ENCODE measurements at regions not wholly inside any gene's neighbourhood (a gene's known extent, or its start where the extent isn't known, plus 50 kb on each side); places are given as distances from the start of the nearest gene placed in this dataset.
"Not testable (repeated sequence)": the region's sequence is repeated elsewhere in the genome, so short reads cannot be mapped to it uniquely, and the experiment has no call there.

DNA sequence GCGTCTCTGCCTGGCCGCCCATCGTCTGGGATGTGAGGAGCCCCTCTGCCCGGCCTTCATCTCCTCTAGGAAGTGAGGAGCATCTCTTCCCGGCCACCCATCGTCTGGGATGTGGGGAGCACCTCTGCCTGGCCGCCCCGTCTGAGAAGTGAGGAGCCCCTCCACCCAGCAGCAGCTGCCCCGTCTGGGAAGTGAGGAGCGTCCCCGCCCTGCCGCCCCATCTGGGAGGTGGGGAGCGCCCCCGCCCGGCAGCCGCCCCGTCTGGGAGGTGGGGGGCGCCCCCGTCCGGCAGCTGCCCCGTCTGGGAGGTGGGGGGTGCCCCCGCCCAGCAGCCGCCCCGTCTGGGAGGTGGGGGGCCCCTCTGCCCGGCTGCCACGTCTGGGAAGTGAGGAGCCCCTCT is 153.7 kb upstream of the MYRIP start:
- not testable (repeated sequence) for DNase-seq

DNA sequence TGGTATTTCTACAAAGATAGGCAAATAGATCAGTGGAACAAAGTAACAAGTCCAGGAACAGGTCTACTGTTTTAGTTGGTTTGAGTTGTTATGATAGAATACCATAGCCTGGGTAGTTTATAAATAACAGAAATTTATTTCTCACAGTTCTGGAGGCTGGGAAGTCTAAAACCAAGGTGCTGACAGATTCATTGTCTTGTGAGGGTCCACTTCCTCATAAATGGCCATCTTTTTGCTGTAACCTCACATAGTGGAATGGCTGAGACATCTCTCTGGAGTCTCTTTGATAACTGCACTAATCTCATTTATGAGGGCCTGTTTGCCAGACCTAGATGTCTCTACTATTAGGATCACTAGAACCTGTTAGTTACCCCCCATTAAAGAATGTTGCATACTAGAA is 152.3 kb upstream of the MYRIP start:
- no peak for DNase-seq

DNA sequence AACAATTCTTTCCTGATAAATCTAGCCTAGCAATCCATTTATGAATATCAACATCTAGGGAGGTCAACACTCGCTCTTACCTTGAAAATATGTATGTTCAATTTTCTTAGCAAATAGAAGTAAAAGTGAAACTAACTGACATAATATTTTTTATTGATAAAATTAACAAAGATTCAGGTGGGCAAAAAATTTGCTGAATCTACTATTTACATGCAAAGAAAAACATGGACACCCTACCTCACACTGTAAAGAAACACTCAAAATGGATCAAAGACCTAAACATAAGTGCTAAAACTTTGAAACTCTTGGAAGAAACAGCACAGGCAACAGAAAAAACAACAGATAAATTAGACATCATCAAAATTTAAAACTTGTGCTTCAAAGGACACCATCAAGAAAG is 151.6 kb upstream of the MYRIP start:
- DNase-seq: no peak

DNA sequence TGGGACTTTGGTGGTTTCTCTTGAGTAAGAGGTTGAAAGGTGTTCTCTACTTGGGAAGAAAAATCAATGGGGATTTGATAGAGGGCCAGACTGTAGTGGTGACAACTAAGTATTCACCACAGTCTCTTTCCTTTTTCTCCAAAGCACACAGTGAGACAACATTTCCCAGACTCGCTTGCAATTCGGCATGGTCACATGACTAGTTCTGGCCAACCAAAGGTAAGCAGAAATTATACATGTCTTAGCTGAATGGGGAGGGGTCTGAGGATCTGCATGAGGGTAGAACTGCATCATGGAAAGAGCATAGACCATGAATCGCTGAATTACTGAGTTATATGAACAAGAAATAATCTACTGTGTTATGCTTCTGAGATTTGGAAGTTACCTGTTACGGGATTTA is 144.5 kb upstream of the MYRIP start:
- DNase-seq: no peak

DNA sequence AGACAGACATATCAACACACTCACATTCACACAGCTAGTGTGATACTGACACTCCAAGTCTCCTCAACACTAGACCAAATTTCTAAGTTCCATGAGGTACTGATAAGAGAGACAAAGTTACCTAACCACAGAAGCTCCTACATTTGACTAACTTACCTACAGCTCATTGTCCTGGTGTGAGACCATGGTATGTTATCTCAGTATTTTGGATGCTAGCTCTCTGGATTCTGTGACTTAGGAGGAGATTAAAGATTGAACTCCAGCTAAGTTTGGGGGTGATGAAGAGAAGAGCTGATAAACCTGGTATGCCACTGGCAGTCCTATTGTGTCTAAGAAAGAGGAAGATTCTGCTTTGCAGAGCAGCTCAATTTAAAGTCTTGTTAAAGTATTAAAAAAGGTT is 144.0 kb upstream of the MYRIP start:
- no peak for DNase-seq

DNA sequence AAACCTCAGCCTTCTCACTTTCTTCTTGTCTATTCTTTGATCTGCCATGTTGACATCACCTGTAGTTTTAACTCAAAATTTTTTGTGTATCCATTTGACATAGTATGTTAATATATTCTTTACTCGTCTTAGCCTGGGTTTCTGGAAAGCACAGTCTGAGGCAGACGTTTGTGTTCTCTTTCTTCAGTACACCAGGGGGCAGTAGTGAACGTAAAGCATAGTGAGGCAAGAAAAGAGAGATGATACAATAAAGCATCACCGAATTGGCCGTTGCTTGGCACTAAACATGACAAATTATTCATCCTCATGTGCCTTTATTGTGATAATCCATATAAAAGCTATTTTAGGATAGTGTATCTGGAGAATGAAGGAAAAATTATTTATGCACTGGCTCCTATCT is 141.0 kb upstream of the MYRIP start:
- peak in 2 of 3 donors; percentile 10 to 22 for DNase-seq

DNA sequence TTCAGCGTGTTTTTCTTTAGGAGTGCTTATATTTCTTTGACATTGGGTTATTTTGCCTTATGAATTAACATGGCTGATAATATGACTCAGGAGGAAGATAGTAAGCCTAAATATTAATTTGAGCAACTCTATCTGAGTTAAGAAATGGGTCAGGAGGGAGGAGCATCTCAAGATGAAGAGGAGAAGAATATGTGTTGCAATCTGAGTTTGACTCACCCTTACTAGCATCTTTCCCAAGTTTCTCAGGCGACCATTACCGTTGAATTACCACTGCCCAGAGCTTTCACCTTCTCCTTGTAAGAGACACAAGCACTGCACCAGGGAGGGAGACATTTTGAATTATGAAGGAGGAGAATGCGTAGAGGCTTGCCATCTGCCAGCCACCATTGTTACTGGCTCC is 138.3 kb upstream of the MYRIP start:
- no peak for DNase-seq

DNA sequence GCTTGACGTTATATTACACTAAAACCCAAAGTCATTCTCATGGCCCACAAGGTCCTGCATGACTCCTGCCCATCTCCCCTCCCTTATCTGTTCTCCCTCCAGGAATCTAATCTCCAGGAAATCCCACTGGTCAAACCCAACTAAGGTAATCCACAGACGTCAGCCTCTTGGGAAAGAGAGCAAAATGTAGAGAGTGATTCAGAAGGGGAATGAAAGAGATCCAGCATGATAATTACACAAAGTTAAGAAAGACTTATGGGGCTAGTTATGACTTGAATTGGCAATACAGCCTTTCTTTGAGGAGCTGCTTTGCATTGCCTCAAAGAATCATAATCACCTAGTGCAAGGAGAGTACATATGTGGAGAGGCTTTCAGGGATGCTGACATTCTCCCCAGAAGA is 137.8 kb upstream of the MYRIP start:
- DNase-seq: no peak

DNA sequence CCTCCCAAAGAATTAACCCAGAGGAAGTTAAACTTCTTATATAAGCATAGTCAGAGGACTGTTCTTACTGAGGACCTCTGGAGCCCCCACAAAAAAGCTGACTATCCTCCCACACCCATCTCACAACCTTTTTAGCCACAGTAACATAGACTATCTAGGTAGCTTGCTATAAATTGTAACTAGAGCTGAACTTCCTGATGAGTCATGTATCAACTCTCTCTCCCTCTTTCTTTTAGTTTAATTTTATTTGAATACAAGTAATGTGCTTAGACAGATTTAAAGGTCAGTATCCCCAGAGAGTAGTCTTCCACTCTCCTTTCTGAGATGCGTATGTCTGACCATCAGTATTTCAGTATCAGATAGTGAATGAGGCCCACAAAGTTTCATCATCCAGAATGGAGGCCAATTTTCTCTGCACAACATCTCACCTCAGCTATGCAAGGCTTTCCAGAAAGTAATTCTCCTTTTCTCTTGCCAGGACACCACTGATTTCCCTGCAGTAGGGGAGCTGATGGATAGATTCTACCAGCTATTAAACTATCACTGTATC is 104.0 kb upstream of the MYRIP start:
- DNase-seq: no peak

DNA sequence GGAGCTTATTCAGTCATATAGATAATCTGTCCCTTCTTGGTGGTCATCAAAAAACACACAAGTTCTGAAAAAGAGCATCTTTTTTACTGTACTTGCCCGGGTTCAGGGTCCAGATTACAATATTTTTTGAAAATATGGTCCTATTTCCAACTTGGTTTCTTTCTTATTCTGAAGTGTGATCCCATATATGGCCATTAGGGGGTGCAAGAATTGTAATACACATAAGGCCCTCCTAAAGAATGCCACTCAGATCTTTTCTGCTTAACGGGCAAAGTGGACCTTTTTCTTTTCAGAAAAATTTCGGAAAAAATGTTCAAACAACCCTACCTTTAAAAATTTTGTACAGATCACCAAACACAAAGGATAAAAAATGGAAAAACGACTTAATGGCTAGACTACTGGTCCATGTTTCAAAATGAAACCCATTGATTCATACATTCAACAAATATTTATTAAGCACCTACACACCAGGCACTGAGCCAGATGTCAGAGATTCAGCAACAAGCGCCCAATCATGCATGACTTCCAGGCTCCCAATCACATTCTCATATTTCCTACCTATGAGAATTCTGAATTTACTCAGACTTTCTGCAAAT is 102.0 kb upstream of the MYRIP start:
- peak; percentile 8 to 18 (median 17) for DNase-seq

DNA sequence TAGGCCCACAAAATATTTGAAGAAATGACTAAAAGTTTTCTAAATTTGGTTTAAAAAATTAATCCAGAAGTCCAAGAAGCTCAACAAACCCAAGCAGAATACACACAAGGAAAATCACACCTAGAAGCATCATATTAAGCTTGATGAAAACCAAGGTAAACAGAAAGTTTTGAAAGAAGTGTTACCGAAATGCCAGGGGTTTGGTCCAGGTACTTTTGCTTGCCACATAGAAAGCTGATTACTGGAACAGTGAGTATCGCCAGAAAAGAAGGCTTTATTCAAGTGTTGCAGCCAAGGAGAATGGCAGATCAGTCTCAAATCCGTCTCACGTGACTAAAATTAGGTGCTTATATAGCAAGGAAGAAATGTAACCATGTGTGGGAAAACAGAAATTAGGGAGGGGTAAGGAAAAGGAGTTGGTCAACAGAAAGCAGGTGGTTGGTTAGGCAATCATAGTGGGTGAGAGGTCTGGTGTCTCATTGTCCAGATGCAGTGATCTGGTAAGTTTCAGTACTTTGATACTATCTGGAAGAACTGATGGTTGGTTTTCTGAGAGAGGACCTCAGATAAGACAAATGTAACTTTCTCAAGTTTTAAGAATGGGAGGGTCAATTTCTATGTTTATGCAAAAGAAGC is 96.9 kb upstream of the MYRIP start:
- DNase-seq: no peak

DNA sequence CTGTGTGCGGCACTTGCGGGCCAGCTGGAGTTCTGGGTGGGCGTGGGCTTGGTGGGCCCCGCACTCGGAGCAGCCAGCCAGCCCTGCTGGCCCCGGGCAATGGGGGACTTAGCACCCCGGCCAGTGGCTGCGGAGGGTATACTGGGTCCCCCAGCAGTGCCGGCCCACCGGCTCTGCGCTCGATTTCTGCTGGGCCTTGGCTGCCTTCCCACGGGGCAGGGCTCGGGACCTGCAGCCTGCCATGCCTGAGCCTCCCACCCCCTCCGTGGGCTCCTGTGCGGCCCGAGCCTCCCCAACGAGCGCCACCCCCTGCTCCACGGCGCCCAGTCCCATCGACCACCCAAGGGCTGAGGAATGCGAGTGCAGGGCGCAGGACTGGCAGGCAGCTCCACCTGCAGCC is 96.1 kb upstream of the MYRIP start:
- DNase-seq: not testable (repeated sequence)

DNA sequence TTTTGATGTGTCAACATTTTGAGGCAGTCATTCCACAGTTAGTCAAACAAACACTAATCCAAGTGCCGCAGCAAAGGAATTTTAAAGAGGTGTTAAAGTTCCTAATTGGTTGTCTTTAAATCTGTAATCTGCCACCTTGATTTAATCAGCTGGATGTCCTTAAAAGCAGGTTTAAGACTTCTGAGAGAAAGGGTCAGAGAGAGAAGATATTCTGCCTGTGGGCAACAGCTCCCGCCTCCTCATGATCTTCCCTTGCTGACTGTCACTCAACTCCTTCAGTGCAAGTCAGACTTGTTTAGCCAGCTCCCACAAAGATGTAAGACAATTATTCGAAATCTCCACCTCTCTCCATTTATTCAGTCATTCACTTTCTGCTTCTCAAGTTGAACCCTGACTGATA is 92.6 kb upstream of the MYRIP start:
- DNase-seq: no peak

DNA sequence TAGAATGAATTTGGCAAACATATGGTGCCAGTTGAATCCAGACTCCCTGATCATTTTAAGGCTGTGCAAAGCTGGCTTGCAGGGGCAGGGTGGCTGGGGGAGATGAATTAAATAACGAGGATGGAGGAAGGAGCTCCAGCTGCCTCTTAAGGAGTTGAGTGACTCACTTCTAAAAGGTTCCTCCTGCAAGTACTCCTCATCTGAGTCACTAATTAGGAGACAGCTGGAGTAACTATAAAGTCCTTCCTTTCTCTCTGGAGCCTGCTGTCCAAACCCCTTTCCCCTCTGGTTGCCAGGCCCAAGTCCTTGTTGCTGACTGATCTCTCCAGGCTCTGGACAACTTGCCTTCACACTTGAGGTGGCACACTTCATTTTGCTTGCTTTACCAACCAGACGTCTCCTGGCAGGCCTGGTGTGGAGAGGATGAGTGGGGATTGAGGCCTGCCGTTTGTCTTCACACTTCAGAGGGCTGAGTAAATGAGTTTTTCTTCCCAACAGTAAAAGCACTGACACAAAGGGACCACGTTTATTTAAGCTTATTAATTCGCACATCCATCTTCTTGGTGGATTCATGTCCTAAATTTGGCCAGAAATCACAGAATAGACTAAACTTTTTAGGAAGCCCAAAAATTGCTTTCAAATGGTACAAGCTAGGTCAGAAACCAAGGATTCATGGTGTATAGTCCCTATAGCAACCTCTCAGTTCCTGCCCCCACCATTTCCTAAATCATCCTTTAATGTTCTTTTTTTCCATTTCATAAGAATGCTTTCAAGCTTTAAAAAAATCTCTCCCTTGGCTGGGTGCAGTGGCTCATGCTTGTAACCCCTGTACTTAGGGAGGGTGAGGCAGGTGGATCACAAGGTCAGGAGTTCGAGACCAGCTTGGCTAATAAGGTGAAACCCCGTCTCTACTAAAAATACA is 90.5 kb upstream of the MYRIP start:
- peak in 1 of 3 donors; percentile 15 for DNase-seq

DNA sequence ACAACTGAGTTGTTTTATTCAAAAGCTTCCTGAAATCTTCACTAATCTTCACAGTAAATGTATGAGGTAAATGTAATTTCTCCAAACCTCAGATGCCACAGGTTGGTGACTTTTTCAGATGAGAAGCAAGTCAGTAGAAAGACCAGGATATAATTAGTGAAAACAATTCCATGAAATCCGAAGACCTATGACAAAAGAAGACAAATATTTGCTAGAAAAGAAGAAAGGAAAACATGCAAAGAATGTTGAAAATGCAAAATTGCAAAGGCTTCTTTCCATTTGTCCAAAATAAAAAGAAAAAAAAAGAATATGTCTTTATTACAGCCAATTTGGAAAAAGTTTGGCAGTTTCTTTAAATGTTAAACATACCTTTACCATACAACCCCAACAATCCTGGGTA is 88.3 kb upstream of the MYRIP start:
- DNase-seq: no peak

DNA sequence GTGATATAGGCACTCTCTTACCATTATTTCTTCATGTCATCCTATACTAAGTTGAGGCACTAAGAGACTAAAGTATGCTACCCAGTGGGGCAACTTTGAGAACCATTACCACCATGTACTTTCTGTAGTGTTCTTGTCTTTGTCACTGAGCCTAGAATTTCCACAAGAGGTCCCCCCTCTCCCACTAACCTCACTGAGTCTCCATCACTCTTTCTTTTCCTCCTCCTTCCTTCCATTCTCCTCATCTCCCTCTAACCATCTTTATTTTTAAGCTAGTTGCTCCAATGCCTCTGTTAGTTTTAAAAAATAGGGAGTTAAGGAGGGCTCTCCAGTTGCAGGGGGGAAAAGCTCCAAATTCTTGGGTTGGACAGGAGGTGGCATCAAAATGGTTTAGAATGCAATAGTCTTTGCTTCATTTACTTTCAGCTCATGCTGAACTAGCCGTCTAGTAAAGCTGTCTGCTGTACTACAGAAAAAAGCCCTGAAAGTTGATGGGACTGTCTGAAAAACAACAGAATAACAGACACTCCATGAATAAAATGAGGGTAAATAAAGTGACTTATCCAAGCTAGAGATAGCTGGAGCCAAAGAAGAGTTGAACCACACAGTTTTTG is 85.1 kb upstream of the MYRIP start:
- DNase-seq: peak in 2 of 3 donors; percentile 9 to 24

DNA sequence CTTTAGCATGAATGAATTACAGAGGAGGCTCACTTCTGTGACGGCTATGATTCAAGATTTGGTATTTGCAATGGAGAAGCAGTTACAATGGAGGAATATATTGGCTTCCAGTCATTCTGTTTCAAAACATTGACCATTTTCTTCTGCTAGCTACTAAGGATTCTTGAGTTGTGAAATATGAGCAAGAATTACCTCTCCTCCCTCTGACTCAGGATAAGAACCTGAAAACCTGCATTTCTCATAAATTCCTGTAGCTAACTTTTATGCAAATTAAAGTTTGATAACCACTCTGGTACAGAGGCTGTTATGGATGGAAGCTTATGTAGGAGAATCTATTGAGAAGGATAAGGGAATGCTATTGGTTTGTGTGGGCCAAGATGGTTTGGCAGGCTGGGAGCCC is 84.1 kb upstream of the MYRIP start:
- no peak for DNase-seq

DNA sequence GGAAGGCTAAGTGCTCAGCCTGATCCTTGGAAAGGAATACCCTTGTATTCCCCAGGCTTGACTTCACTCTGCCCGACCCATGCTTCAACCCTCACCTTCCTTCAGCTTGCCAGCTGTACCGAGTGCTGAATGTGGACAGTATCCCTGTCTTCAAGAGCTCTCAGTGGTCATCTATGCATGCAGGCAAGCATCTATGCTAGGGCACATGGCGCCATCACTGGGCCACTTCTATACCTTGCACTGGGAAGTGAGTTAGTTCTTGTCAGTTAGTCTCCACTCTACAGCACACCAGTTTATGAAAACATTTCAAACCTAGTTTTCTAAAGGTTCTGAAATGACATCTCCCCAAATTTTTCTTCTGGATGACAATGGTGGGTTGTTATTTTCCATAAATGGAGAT is 82.0 kb upstream of the MYRIP start:
- DNase-seq: no peak

DNA sequence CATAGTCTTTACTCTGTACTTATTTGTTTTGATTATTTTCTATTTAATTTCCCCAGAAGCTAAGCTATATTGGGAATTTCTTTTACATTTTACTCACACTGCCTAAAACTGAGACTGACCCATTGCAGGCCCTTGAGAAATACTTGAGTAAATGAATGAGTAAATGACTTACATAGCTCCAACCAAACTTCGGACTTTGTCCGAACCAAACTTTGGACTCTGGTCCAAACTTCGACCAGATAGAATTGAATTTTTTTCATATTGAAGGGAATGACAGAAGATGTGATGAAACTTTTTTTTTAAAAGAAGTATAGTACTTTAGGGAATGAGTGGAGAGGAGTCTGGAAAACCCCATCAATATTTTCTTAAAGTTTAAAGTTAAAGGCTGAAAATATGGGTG is 75.6 kb upstream of the MYRIP start:
- DNase-seq: no peak

DNA sequence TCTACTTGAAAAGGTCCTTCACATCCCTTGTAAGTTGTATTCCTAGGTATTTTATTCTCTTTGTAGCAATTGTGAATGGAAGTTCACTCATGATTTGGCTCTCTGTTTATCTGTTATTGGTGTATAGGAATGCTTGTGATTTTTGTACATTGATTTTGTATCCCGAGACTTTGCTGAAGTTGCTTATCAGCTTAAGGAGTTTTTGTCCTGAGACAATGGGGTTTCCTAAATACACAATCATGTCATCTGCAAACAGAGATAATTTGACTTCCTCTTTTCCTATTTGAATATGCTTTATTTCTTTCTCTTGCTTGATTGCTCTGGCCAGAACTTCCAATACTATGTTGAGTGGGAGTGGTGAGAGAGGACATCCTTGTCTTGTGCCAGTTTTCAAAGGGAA is 69.8 kb upstream of the MYRIP start:
- not testable (repeated sequence) for DNase-seq

DNA sequence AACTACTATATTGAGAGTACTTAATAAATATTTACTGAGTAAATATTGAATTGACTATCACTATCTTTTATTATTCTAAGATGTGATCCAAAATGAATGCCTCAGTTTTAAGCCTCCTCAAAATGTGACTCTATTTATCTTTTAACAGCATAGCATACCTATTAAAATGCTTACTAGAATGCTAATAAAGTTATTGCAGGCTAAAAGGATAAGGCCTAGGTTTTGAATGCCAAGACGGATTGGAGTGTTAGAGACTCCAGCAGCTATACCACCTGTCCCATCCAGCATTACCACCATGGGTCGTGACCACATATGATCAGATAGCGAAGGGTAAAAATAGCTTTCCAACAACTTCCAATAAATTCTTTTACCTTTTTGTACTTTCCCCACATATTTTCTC is 64.7 kb upstream of the MYRIP start:
- DNase-seq: no peak

DNA sequence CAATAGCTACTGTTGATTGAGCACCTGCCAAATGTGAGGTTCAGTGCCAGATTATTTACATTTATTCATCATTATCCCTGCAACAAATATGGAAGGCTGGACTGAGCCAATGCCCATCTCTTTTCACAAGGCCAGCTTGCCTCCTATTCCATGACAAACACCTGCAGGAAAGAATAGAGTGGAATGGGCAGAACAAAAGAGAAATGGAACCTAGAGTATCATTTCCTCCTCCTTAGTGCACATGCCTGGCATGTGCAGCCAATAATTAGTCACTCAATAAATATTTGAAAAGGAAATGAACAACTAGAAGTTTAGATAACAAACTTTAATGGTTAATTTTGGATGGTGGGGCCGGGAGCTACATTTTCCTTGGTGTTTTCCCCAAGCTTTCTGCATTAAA is 61.4 kb upstream of the MYRIP start:
- no peak for DNase-seq
